ENCODE measurements at regions not wholly inside any gene's neighbourhood (a gene's known extent, or its start where the extent isn't known, plus 50 kb on each side); places are given as distances from the start of the nearest gene placed in this dataset.

- Histone ChIP-seq H3K36me3 (ENCODE audit: low read depth, missing control alignments) (no peaks in the 10 kb centered on the region), H3K27me3 (no peaks in the 10 kb centered on the region), H3K9me3 (no peaks in the 10 kb centered on the region), H3K27ac (no peak overlapping the region), H3K4me3 (no peak overlapping the region), H3K4me1 (no peaks in the 10 kb centered on the region)
- intact Hi-C loops (cut with DNase I; ENCODE audit: low total_unique reads), result no loop called here
- no peak for DNase-seq
- 68 to 86% methylated on average over 3 of the region's 3 CpGs for WGBS, 2 donors
- no peak for TF ChIP-seq POLR2A (IDR thresholded peaks at IDR 0.05)
- no peak for TF ChIP-seq CTCF (IDR thresholded peaks at IDR 0.05)
Observed at GRCh38 chr7:41576166-41576565, 126.7 kb downstream of the INHBA start.

- H3K4me3 ChIP-seq, result no peak overlapping the region
- no peak for DNase-seq
- no peak for TF ChIP-seq POLR2A (IDR thresholded peaks at IDR 0.05)
- TF ChIP-seq CTCF (IDR thresholded peaks at IDR 0.05), result no peak
- H3K36me3 ChIP-seq (ENCODE audit: low read depth, missing control alignments), result no peaks in the 10 kb centered on the region
- no peak overlapping the region for H3K27ac ChIP-seq
- no peaks in the 10 kb centered on the region for H3K27me3 ChIP-seq
- H3K9me3 ChIP-seq, result no peaks in the 10 kb centered on the region
- intact Hi-C loops (cut with DNase I; ENCODE audit: low total_unique reads), result no loop called here
- no peaks in the 10 kb centered on the region for H3K4me1 ChIP-seq
Observed at GRCh38 chr7:41574377-41574776, 128.5 kb downstream of the INHBA start.

GRCh38 chr7:41573862-41574261 lies 129.0 kb downstream of the INHBA start:
- no peaks in the 10 kb centered on the region for H3K27me3 ChIP-seq
- TF ChIP-seq POLR2A (IDR thresholded peaks at IDR 0.05) (no peak), CTCF (IDR thresholded peaks at IDR 0.05) (no peak)
- H3K9me3 ChIP-seq, result no peaks in the 10 kb centered on the region
- no peak for DNase-seq
- no peak overlapping the region for H3K4me3 ChIP-seq
- intact Hi-C loops (cut with DNase I; ENCODE audit: low total_unique reads), result no loop called here
- 30 to 38% methylated on average over 1 of the region's 1 CpG for WGBS, 2 donors
- H3K4me1 ChIP-seq, result no peaks in the 10 kb centered on the region
- H3K27ac ChIP-seq, result no peak overlapping the region
- H3K36me3 ChIP-seq (ENCODE audit: low read depth, missing control alignments), result no peaks in the 10 kb centered on the region

- Histone ChIP-seq H3K9me3 (no peaks in the 10 kb centered on the region), H3K27me3 (no peaks in the 10 kb centered on the region), H3K4me1 (no peaks in the 10 kb centered on the region), H3K36me3 (ENCODE audit: low read depth, missing control alignments) (no peaks in the 10 kb centered on the region), H3K27ac (no peak overlapping the region), H3K4me3 (no peak overlapping the region)
- DNase-seq, result no peak
- 92 to 94% methylated on average over 2 of the region's 2 CpGs for WGBS, 2 donors
- intact Hi-C loops (cut with DNase I; ENCODE audit: low total_unique reads), result no loop called here
- TF ChIP-seq POLR2A (IDR thresholded peaks at IDR 0.05) (no peak), CTCF (IDR thresholded peaks at IDR 0.05) (no peak)
Observed at GRCh38 chr7:41573443-41573842, 129.4 kb downstream of the INHBA start.

GRCh38 chr7:41573015-41573414 lies 129.9 kb downstream of the INHBA start:
- TF ChIP-seq POLR2A (IDR thresholded peaks at IDR 0.05), result no peak
- TF ChIP-seq CTCF (IDR thresholded peaks at IDR 0.05), result no peak
- Histone ChIP-seq H3K27ac (no peak overlapping the region), H3K36me3 (ENCODE audit: low read depth, missing control alignments) (no peaks in the 10 kb centered on the region), H3K4me1 (no peaks in the 10 kb centered on the region), H3K27me3 (no peaks in the 10 kb centered on the region), H3K4me3 (no peak overlapping the region), H3K9me3 (no peaks in the 10 kb centered on the region)
- 82 to 90% methylated on average over 2 of the region's 2 CpGs for WGBS, 2 donors
- DNase-seq, result no peak
- intact Hi-C loops (cut with DNase I; ENCODE audit: low total_unique reads), result no loop called here
